GM12878 (cell line): ENCODE measurements at regions not wholly inside any gene's neighbourhood (a gene's known extent, or its start where the extent isn't known, plus 50 kb on each side); places are given as distances from the start of the nearest gene placed in this dataset.
"Not testable (repeated sequence)": the region's sequence is repeated elsewhere in the genome, so short reads cannot be mapped to it uniquely, and the experiment has no call there.

Experiments used
- ATAC-seq: fragments of 200-7000 bp; cut with Tn5 transposase; 3 replicates; pipeline ENCODE4 v1.9.1; 2020; ENCODE audit warnings: mild to moderate bottlenecking, moderate library complexity
- BruUV-seq: library from RNA; stranded (reverse); fragments of 400-500 nt; replicated peaks from 2 replicates; lab custom pipeline; 2021; lab: Mats Ljungman, UMichigan
- CTCF ChIA-PET: fragments of 300-600 bp; sonication (Branson Sonifier 250); formaldehyde crosslinking; extraction: SDS; loops from one replicate; lab custom pipeline; 2021; ENCODE audit warnings: inconsistent platforms; lab: Yijun Ruan, JAX
- POLR2A ChIA-PET: fragments of 350-600 bp; formaldehyde crosslinking; extraction: SDS; loops from one replicate; lab custom pipeline; 2021; ENCODE audit warnings: inconsistent platforms; lab: Charles Lee
- RAD21 ChIA-PET: fragments of 300-600 bp; sonication (Branson Sonifier 250); formaldehyde crosslinking; loops from one replicate; lab custom pipeline; 2023; ENCODE audit warnings: antibody characterized with exemption; ENCODE audit not compliant: unreplicated experiment; lab: Charles Lee
- SMC1A ChIA-PET: fragments of 300-600 bp; sonication (Branson Sonifier 250); formaldehyde crosslinking; loops from one replicate; lab custom pipeline; 2023; ENCODE audit not compliant: unreplicated experiment, uncharacterized antibody; lab: Charles Lee
- DNase-seq: peaks from one replicate; pipeline ENCODE4 v3.0.0-alpha.2; 2011; ENCODE audit warnings: low read depth, low spot score
- FAIRE-seq: peaks from 3 replicates; lab custom pipeline; 2011; peaks lifted over from hg19 to GRCh38; lab: Jason Lieb, UNC
- H2AFZ ChIP-seq: 2 replicates; pipeline ENCODE4 v1.6.0; 2011; ENCODE audit warnings: low read depth, low read length, control low read depth; ENCODE audit not compliant: control insufficient read depth
- H3K27ac ChIP-seq: 2 replicates; pipeline ENCODE4 v1.5.1; 2011; ENCODE audit warnings: control low read depth; ENCODE audit not compliant: control insufficient read depth, insufficient read depth
- H3K27me3 ChIP-seq, 2 experiments: replicated peaks in 1 of 2; 2 replicates each; pipeline versions ENCODE4 v1.6.0 to v1.6.1; 2011; ENCODE audit warnings: low read length in 1 of 2; ENCODE audit not compliant: control insufficient read depth in 2 of 2, insufficient read depth in 2 of 2
- H3K36me3 ChIP-seq, 2 experiments: 2 replicates each; pipeline ENCODE4 v1.5.1; 2011; ENCODE audit warnings: low read length in 1 of 2; ENCODE audit not compliant: control insufficient read depth in 2 of 2, insufficient read depth in 2 of 2
- H3K4me1 ChIP-seq: 2 replicates; pipeline ENCODE4 v1.6.1; 2011; ENCODE audit warnings: mild to moderate bottlenecking, low read length, moderate library complexity, mixed read lengths; ENCODE audit not compliant: control insufficient read depth, insufficient read depth
- H3K4me2 ChIP-seq: 2 replicates; pipeline ENCODE4 v1.6.0; 2011; ENCODE audit warnings: control low read depth; ENCODE audit not compliant: control insufficient read depth, insufficient read depth
- H3K4me3 ChIP-seq: fragments of 200-600 bp; sonication (generic); 2 replicates; pipeline ENCODE4 v1.5.1; 2016
- H3K79me2 ChIP-seq: 2 replicates; pipeline ENCODE4 v1.6.0; 2011; ENCODE audit warnings: low read length; ENCODE audit not compliant: control insufficient read depth, insufficient read depth
- H3K9ac ChIP-seq: 2 replicates; pipeline ENCODE4 v1.8.0; 2011; ENCODE audit warnings: low read length, control low read depth, mixed read lengths; ENCODE audit not compliant: control insufficient read depth, insufficient read depth
- H3K9me3 ChIP-seq: replicated peaks from 3 replicates; pipeline ENCODE4 v1.5.1; 2011; ENCODE audit warnings: mild to moderate bottlenecking, low read length; ENCODE audit not compliant: control insufficient read depth, insufficient read depth
- H4K20me1 ChIP-seq: 2 replicates; pipeline ENCODE4 v1.6.0; 2011; ENCODE audit not compliant: control insufficient read depth, insufficient read depth
- RBBP5 ChIP-seq: fragments of 200-600 bp; sonication (generic); conservative IDR thresholded peaks from 2 replicates; pipeline ENCODE4 v1.6.1; 2016
- ZBTB40 ChIP-seq: fragments of 450-650 bp; IDR thresholded peaks from 2 replicates; pipeline ENCODE4 v1.6.1; 2016; ENCODE audit warnings: mild to moderate bottlenecking, moderate library complexity, borderline replicate concordance
- WGBS: methylation state at CpG from one replicate; pipeline ENCODE4 v1.1.6; 2016; ENCODE audit warnings: low lambda C conversion rate; ENCODE audit not compliant: insufficient replicate concordance, insufficient coverage; ENCODE audit errors: missing lambda C conversion rate; 5-methylcytosine and 5-hydroxymethylcytosine counted together
- in situ Hi-C: fragments of 300-500 bp; cut with MboI; formaldehyde crosslinking; loops from 9 replicates; pipeline ENCODE4 v1.14.3; 2018; ENCODE audit warnings: mixed read lengths
- intact Hi-C: fragments of 100-400 bp; cut with micrococcal nuclease; formaldehyde crosslinking; loops from one replicate; pipeline ENCODE4 v1.14.2; 2022; ENCODE audit not compliant: unreplicated experiment

DNA sequence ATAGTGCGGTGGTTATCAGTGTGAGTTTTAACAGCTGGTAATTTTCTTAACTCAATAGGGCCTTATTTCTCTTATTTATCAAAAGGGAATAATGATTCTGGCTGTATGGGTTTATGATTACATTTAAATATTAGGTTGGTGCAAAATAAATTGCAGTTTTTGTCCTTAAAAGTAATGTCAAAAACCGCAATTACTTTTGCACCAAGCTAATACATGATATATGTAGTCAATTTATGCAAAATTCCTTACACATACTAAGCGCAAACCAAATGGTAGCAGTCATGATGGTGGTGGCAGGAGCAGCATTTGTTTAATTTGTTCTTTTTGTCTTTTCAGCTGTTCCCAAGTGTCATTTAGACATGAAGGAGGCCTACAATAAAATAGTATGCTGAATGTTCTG is 1777.1 kb downstream of the OLFM4 start:
- Histone ChIP-seq H2AFZ (no peak overlapping the region), H4K20me1 (no peaks in the 10 kb centered on the region), H3K36me3 (no peaks in the 10 kb centered on the region), H3K4me1 (no peaks in the 10 kb centered on the region), H3K4me2 (no peak overlapping the region), H3K4me3 (no peak overlapping the region), H3K27ac (no peak overlapping the region), H3K9ac (no peak overlapping the region), H3K27me3 (no peaks in the 10 kb centered on the region), H3K79me2 (no peaks in the 10 kb centered on the region), H3K9me3 (no peaks in the 10 kb centered on the region)
- RAD21 ChIA-PET = no interaction called here
- intact Hi-C loops = no loop called here
- TF ChIP-seq ZBTB40 (peak; percentile 21; the same call in 1 of the 2 replicates), RBBP5 (no peak)
- 60% methylated on average over 3 of the region's 3 CpGs for WGBS
- FAIRE-seq (no peak), DNase-seq (no peak), ATAC-seq (no peak)
- POLR2A ChIA-PET = no interaction called here
- CTCF ChIA-PET = no interaction called here
- SMC1A ChIA-PET = no interaction called here
- in situ Hi-C loops = no loop called here
- no TSS peak for BruUV-seq

DNA sequence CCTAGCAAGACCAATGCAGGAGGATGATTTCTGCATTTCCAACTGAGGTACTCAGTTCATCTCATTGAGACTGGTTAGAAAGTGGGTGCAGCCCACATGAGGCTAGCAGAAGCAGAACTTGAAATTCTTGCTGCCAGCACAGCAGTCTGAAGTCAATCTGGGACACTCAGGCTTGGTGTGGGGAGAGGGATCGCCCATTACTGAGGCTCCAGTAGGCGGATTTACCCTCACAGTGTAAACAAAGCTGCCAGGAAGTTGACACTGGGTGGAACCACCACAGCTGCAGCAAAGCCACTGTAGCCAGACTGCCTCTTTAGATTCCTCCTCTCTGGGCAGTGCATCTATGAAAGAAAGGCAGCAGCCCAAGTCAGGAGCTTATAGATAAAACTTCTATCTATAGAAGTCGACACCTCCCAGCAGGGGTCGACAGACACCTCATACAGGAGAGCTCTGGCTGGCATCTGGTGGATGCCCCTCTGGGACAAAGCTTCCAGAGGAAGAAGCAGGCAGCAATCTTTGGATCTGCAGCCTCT is 1793.4 kb downstream of the OLFM4 start:
- 0% methylated on average over 4 of the region's 4 CpGs for WGBS
- FAIRE-seq, H3K4me1 ChIP-seq, BruUV-seq, H3K4me2 ChIP-seq, H3K27ac ChIP-seq, H3K79me2 ChIP-seq, POLR2A ChIA-PET, CTCF ChIA-PET, intact Hi-C loops, DNase-seq, H3K36me3 ChIP-seq, H3K4me3 ChIP-seq, RAD21 ChIA-PET, in situ Hi-C loops, H2AFZ ChIP-seq, H3K9ac ChIP-seq, H4K20me1 ChIP-seq, H3K9me3 ChIP-seq, ATAC-seq, H3K27me3 ChIP-seq: not testable (repeated sequence)
- SMC1A ChIA-PET = interaction anchor here (0.6 to 1.7 kb wide), 2 partner anchors 9 to 50 kb away, joined by 3 to 5 read pairs; no protein-coding TSS in a partner anchor

DNA sequence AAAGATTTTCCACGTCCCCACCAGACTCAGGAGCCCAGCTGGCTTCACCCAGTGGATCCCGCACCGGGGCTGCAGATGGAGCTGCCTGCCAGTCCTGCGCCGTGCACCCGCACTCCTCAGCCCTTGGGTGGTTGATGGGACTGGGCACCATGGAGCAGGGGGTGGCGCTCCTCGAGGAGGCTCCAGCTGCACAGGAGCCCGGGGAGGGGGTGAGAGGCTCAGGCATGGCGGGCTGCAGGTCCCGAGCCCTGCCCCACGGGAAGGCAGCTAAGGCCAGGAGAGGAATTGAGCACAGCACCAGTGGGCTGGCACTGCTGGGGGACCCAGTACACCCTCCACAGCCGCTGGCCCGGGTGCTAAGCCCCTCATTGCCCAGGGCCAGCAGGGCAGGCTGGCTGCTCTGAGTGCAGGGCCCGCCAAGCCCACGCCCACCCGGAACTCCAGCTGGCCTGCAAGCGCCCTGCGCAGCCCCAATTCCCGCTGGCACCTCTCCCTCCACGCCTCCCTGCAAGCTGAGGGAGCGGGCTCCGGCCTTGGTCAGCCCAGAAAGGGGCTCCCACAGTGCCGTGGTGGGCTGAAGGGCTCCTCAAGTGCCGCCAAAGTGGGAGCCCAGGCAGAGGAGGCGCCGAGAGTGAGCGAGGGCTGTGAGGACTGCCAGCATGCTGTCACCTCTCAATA is 1800.9 kb downstream of the OLFM4 start:
- H3K36me3 ChIP-seq, ATAC-seq, SMC1A ChIA-PET, H3K9me3 ChIP-seq, H4K20me1 ChIP-seq, intact Hi-C loops, POLR2A ChIA-PET, H2AFZ ChIP-seq, in situ Hi-C loops, RAD21 ChIA-PET, H3K4me2 ChIP-seq, H3K4me1 ChIP-seq, H3K27ac ChIP-seq, H3K9ac ChIP-seq, DNase-seq, H3K79me2 ChIP-seq, BruUV-seq, FAIRE-seq, H3K4me3 ChIP-seq, H3K27me3 ChIP-seq: not testable (repeated sequence)
- CTCF ChIA-PET = interaction anchor here (0.7 kb wide), 1 partner anchor 1227 kb away, joined by 3 read pairs; no protein-coding TSS in a partner anchor
- 38% methylated on average over 26 of the region's 28 CpGs for WGBS
